HG03457 (cell line): ENCODE measurements at regions not wholly inside any gene's neighbourhood (a gene's known extent, or its start where the extent isn't known, plus 50 kb on each side); places are given as distances from the start of the nearest gene placed in this dataset.
"Not testable (repeated sequence)": the region's sequence is repeated elsewhere in the genome, so short reads cannot be mapped to it uniquely, and the experiment has no call there.

Experiments
- ATAC-seq: cut with Tn5 transposase; IDR thresholded peaks from one replicate; pipeline ENCODE4 v1.9.1; 2021; ENCODE audit warnings: moderate number of reproducible peaks; ENCODE audit not compliant: unreplicated experiment

- no peak for ATAC-seq
Observed at GRCh38 chr17:70976447-70976846, 807.1 kb downstream of the KCNJ2 start.

GRCh38 chr17:70984873-70985272 is 815.5 kb downstream of the KCNJ2 start:
- no peak for ATAC-seq

GRCh38 chr17:70987867-70988340 is 818.6 kb downstream of the KCNJ2 start:
- no peak for ATAC-seq

DNA sequence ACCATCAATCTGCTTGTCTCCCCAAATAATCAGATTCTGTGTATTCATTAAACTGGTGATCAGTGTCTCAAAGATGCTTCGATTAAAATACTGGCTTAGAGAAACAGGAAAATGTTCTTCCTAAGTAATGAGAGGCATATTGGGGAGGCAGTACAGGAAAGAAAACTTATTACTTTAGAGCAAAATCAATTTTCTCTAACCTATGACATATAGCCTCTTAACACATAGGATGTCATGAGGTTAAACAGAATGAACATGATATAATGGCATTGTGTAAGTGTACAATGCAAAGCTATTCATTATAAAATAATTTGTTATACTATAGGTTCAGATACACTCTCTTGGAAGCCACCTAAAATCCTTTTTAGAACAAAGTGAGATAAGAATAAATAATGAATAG is 819.3 kb downstream of the KCNJ2 start:
- no peak for ATAC-seq

DNA sequence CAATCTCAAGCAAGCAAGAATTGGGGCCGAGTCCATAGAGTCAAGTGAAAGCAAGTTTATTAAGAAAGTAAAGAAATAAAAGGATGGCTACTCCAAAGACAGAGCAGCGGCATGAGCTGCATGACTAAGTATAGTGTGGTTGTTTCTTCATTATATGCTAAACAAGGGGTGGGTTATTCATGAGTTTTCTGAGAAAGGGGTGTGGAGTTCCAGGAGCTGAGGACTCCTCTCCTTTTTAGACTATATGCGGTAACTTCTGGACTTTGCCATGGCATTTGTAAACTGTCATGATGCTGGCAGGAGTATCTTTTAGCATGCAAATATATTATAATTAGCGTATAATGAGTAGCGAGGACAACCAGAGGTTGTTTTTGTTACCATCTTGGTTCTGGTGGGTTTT is 819.9 kb downstream of the KCNJ2 start:
- ATAC-seq = no peak

- ATAC-seq = no peak
Observed at GRCh38 chr17:70994194-70994593, 824.9 kb downstream of the KCNJ2 start.

DNA sequence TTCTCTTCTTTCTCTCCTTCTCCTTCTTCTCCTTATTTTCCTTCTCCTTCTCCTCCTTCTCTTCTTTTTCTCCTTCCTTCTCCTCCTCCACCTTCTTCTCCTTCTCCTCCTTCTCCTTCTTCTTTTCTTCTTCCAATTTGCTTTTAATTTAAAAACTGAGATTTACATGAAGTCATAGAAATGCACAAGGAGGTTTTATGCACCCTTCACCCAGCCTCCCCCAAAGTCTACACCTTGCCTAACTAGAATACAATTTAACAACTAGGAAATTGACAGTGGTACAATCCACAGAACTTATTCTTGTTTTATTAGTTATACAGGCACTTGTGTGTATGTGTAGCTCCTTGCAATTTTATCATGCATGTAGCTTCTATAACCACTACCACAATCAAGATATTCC is 826.7 kb downstream of the KCNJ2 start:
- no peak for ATAC-seq

- ATAC-seq = no peak
Observed at GRCh38 chr17:71003736-71004135, 834.4 kb downstream of the KCNJ2 start.

DNA sequence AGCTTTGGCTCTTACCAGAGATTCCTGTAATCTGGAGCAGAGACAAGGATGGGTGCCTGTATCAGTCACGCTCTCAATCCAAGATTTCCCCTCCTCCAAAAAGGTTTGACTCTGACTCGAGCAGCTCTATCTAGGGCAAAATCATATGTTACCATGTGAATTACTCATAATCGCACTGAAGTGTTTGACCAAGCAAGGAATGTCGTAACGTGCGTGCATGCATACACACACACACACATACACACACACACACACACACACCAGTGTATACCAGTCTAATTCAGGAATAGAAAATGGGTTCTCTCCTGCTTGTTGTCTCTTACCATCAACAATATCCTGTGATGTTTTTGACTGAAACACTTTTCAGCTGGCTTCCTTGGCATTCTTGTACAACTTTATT is 835.1 kb downstream of the KCNJ2 start:
- ATAC-seq = no peak

DNA sequence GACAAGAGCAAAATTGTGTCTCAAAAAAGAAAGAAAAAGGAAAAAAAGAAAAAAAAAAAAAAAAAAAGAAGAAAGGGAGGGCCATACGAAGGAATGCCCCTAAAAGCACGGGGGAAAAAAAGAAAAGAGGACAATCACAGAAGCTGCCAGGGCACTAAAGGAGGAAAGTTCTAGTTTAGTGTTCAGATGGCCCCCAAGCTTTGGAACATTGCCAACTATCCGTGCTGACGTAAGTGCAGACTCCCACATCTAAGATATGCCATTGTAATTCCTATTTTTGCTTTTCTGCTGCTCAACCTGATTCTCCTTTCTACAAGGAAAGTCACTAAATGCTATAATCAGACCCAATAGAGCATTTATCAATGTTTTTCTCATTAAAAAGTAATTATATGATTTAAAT is 842.1 kb downstream of the KCNJ2 start:
- ATAC-seq = no peak

GRCh38 chr17:71019699-71020098 is 850.4 kb downstream of the KCNJ2 start:
- ATAC-seq = no peak

- no peak for ATAC-seq
Observed at GRCh38 chr17:71022758-71023157, 853.4 kb downstream of the KCNJ2 start.

GRCh38 chr17:71023249-71024030 is 854.1 kb downstream of the KCNJ2 start:
- no peak for ATAC-seq

GRCh38 chr17:71024172-71024571 is 854.8 kb downstream of the KCNJ2 start:
- ATAC-seq = no peak

DNA sequence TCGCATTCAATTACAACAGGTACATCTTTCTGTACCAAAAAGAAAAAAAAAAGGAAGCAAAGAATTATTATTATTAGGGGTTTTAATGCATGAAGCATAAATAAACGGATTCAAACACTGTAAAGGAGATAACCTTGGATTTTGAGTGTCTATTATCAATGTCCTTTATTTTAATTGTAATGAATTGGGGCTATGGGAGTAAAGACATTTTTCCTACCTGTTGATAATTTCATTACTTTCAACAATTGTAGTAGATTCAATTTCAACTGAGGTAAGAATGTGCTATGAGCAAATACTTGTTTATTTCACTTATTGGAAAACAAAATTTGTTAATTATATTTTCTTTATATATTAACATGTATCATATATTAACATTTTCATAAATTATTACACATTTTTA is 855.6 kb downstream of the KCNJ2 start:
- no peak for ATAC-seq

DNA sequence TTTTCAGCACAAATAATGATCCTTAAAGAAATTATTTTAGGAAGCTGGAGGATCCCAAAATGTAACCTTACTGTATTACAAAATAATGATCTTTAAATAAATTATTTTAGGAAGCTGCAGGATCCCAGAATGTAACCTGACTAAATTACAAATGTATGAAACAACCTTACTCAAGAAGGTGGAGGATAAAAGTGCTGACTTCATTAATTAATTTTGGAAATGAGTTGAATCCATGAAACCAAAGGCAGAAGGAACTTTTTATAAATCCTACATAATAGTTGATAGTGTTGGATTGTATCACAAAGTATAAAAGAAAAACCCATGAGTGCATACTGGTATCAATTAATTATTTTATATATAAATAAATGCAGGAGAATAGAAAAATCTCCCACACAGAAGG is 859.9 kb downstream of the KCNJ2 start:
- no peak for ATAC-seq

DNA sequence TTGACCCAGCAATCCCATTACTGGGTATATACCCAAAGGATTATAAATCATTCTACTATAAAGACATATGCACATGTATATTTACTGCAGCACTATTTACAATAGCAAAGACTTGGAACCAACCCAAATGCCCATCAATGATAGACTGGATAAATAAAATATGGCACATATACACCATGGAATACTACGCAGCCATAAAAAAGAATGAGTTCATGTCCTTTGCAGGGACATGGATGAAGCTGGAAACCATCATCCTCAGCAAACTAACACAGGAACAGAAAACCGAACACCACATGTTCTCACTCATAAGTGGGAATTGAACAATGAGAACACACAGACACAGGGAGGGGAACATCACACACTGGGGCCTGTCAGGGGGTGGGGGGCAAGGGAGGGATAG is 862.0 kb downstream of the KCNJ2 start:
- ATAC-seq = not testable (repeated sequence)

GRCh38 chr17:71032746-71033273 is 863.5 kb downstream of the KCNJ2 start:
- ATAC-seq = no peak

GRCh38 chr17:71033336-71033735 is 864.0 kb downstream of the KCNJ2 start:
- ATAC-seq = no peak

GRCh38 chr17:71035226-71035625 is 865.9 kb downstream of the KCNJ2 start:
- no peak for ATAC-seq

- no peak for ATAC-seq
Observed at GRCh38 chr17:71037386-71037785, 868.1 kb downstream of the KCNJ2 start.

GRCh38 chr17:71039391-71039790 is 870.1 kb downstream of the KCNJ2 start:
- ATAC-seq = no peak

- ATAC-seq = no peak
Observed at GRCh38 chr17:71052971-71053370, 883.6 kb downstream of the KCNJ2 start.
